ENCODE measurements at regions not wholly inside any gene's neighbourhood (a gene's known extent, or its start where the extent isn't known, plus 50 kb on each side); places are given as distances from the start of the nearest gene placed in this dataset.

DNA sequence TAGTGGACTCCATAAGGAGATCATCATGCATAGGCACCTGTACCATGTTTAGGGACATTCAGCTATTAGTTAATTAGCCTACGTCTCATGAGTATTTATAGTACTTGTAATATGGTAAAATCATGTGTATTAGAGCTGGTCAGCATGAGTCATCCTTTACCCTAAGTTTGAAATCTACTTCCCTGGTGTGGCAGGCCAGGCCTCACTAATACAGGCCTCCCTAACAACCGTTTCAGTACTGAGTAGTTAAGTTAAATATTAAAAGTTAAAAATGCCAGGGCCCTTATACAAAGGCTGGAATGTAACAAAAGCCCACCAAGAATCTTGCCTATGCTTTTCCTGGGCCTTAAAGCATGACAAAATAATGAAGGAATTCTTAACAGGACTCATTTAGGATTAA, 356.3 kb upstream of the DPYD start:
- Histone ChIP-seq H3K4me1 (no peaks in the 10 kb centered on the region), H3K4me3 (no peak overlapping the region), H3K27ac (no peak overlapping the region), H3K27me3 (no peaks in the 10 kb centered on the region), H3K36me3 (no peaks in the 10 kb centered on the region), H3K9me3 (no peaks in the 10 kb centered on the region)
- intact Hi-C loops (cut with DNase I; ENCODE audit: low total_unique reads) = no loop called here
- TF ChIP-seq, protein P1, sequence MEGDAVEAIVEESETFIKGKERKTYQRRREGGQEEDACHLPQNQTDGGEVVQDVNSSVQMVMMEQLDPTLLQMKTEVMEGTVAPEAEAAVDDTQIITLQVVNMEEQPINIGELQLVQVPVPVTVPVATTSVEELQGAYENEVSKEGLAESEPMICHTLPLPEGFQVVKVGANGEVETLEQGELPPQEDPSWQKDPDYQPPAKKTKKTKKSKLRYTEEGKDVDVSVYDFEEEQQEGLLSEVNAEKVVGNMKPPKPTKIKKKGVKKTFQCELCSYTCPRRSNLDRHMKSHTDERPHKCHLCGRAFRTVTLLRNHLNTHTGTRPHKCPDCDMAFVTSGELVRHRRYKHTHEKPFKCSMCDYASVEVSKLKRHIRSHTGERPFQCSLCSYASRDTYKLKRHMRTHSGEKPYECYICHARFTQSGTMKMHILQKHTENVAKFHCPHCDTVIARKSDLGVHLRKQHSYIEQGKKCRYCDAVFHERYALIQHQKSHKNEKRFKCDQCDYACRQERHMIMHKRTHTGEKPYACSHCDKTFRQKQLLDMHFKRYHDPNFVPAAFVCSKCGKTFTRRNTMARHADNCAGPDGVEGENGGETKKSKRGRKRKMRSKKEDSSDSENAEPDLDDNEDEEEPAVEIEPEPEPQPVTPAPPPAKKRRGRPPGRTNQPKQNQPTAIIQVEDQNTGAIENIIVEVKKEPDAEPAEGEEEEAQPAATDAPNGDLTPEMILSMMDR (IDR thresholded peaks at IDR 0.05) = no peak
- TF ChIP-seq POLR2AphosphoS5 (IDR thresholded peaks at IDR 0.05) (no peak), POLR2A (IDR thresholded peaks at IDR 0.05) (no peak)
- no peak for DNase-seq (ENCODE audit: low spot score in 2 of 2)

DNA sequence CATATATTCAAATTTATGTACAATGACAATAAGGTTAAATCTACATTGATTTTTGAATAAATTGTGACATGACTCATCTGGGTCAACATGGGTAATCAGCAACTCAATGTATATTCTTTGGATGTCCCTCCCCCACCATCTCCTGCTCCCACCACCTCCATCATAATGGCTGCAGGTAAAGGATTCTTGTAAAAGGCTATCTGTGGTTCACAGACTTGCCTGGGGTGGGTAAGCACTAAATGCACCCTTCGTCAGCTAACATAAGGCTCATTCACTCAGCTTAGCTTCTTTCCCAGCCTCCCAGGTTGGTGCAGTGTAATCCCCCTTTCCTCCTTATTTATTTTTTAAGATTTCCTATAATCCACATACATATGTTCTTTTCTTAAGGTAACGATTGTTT, 355.7 kb upstream of the DPYD start:
- Histone ChIP-seq H3K4me3 (no peak overlapping the region), H3K4me1 (no peaks in the 10 kb centered on the region), H3K27me3 (no peaks in the 10 kb centered on the region), H3K27ac (no peak overlapping the region), H3K36me3 (no peaks in the 10 kb centered on the region), H3K9me3 (no peaks in the 10 kb centered on the region)
- DNase-seq (ENCODE audit: low spot score in 2 of 2) = no peak
- TF ChIP-seq, protein P1 (IDR thresholded peaks at IDR 0.05) = no peak
- TF ChIP-seq POLR2A (IDR thresholded peaks at IDR 0.05) (no peak), POLR2AphosphoS5 (IDR thresholded peaks at IDR 0.05) (no peak)
- intact Hi-C loops (cut with DNase I; ENCODE audit: low total_unique reads) = no loop called here

DNA sequence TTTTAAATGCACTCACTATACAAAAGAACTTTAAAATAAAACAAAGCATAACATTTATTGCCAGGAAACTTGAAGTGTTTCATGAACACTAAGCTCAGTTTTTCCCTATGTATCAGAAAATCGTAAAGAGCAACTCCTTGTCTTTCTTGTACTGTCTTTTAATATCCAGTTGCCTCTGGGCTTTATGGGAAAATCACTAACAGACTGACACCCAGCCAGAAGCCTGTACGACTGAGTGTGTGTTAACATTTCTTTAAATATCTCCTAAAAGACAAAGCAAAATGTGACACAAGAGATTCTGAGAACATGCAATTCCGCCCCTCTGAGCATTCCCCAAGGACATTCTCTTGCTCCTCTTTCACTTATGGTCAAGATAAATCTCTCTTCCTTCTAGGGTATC, 347.5 kb upstream of the DPYD start:
- Histone ChIP-seq H3K36me3 (no peaks in the 10 kb centered on the region), H3K27ac (no peak overlapping the region), H3K4me3 (no peak overlapping the region), H3K27me3 (no peaks in the 10 kb centered on the region), H3K4me1 (no peaks in the 10 kb centered on the region), H3K9me3 (no peaks in the 10 kb centered on the region)
- no peak for TF ChIP-seq POLR2AphosphoS5 (IDR thresholded peaks at IDR 0.05)
- TF ChIP-seq POLR2A (IDR thresholded peaks at IDR 0.05) = no peak
- TF ChIP-seq, protein P1 (IDR thresholded peaks at IDR 0.05) = no peak
- intact Hi-C loops (cut with DNase I; ENCODE audit: low total_unique reads) = no loop called here
- DNase-seq (ENCODE audit: low spot score in 2 of 2) = no peak

DNA sequence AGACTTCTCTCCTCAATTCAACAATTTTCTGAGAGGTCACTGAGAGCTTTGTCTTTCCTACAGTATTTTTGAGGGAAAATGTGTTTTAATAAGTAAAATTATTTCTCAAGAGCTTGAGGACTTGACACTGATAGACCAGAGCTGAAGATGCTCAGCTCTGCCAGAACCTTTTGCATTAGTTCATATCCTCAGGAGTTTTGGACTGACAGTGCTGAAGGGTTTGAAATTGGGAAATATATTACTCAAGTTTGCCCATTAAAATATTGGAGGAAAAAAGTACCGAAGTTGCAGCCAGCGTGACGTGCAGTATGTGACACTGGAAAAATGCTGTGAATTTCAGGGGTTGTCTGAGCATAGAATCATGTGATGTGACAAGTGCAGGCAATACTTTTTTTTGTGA, 346.6 kb upstream of the DPYD start:
- no peak for DNase-seq (ENCODE audit: low spot score in 2 of 2)
- no peaks in the 10 kb centered on the region for H3K27me3 ChIP-seq
- no peak overlapping the region for H3K27ac ChIP-seq
- intact Hi-C loops (cut with DNase I; ENCODE audit: low total_unique reads) = no loop called here
- no peak overlapping the region for H3K4me3 ChIP-seq
- no peaks in the 10 kb centered on the region for H3K4me1 ChIP-seq
- H3K36me3 ChIP-seq = no peaks in the 10 kb centered on the region
- no peaks in the 10 kb centered on the region for H3K9me3 ChIP-seq
- no peak for TF ChIP-seq POLR2AphosphoS5 (IDR thresholded peaks at IDR 0.05)
- no peak for TF ChIP-seq POLR2A (IDR thresholded peaks at IDR 0.05)
- TF ChIP-seq, protein P1 (IDR thresholded peaks at IDR 0.05) = no peak

DNA sequence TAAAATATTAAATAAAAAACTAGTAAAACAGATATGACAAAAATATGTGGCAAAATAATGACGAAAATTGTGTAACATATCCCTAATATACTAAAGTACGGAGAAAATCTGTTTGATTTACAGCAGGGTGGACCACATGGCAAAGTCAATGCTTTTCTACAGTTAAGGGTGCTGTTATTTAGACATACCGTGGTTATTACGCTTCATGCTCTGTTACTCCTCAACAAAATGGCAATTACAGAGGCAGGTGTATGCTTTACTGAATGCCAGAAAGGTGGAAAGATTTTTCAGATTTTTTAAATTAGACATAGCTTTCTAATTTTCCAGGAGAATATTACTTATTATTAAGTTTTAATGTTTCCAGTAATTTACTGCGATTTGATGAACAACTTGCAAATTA, 343.9 kb upstream of the DPYD start:
- Histone ChIP-seq H3K4me1 (no peaks in the 10 kb centered on the region), H3K9me3 (no peaks in the 10 kb centered on the region), H3K4me3 (no peak overlapping the region), H3K36me3 (no peaks in the 10 kb centered on the region), H3K27ac (no peak overlapping the region), H3K27me3 (no peaks in the 10 kb centered on the region)
- intact Hi-C loops (cut with DNase I; ENCODE audit: low total_unique reads) = no loop called here
- TF ChIP-seq, protein P1 (IDR thresholded peaks at IDR 0.05) = no peak
- TF ChIP-seq POLR2AphosphoS5 (IDR thresholded peaks at IDR 0.05) (no peak), POLR2A (IDR thresholded peaks at IDR 0.05) (no peak)
- DNase-seq (ENCODE audit: low spot score in 2 of 2) = no peak
